UCSD-AML1 (cell line): ENCODE measurements at regions not wholly inside any gene's neighbourhood (a gene's known extent, or its start where the extent isn't known, plus 50 kb on each side); places are given as distances from the start of the nearest gene placed in this dataset.
A peak's percentile ranks its signal among the peaks of the same experiment; 100 is the strongest.

Experiments
- DNase-seq: peaks from one replicate; lab custom pipeline; 2025; ENCODE audit not compliant: unreplicated experiment; lab: John Stamatoyannopoulos, UW

DNA sequence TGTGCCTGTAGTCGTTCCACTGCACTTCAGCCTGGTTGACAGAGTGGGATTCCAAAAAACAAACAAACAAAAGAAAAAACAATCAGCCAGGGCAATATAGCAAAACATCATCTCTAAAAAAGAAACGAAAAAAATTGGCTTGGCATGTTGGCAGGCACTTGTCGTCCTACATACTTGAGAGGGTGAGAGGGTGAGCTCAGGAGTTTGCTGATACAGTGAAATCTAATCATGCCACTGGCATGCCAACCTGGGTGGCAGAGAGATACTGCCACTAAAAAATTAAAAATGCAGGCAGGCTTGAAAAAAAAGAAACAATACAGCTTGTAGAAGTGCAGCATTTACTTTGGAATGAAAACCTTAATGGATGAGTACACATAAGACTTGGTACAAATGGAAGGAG, 282.9 kb upstream of the RGPD4 start:
- no peak for DNase-seq

DNA sequence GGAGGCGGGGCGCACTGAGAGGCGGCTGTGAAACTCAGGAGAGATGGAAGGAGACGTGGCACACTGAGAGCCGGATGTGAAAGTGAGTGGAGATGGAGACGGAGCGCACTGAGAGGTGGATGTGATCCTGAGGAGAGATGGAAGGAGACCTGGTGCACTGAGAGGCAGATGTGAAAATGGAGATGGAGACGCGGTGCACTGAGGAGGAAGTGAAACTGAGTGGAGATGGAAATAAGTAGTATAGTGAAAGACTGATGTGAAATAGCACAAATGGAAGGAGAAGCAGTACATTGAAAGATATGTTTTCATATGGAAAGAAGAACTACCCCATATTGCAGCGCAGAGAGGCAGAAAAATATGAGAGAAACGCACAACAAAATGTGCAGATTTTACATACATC, 281.6 kb upstream of the RGPD4 start:
- no peak for DNase-seq

DNA sequence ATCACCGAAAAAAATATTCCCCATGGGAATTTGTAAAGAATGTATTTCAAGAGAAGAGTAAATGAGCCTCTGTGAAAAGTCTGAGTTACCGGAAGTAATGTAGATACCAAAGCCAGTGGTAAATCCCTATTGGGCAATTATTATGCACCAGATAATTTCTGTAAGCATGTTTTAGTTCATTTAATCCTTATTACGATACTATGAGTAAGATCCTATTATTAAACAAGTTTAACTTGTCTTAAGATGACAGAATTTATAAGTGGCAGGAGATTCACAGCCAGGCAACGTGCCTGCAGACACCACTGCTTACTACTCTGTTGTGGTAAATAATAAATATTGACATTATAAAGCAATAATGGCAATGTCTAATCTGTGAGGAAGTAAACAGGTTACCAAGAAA, 280.8 kb upstream of the RGPD4 start:
- DNase-seq = no peak

DNA sequence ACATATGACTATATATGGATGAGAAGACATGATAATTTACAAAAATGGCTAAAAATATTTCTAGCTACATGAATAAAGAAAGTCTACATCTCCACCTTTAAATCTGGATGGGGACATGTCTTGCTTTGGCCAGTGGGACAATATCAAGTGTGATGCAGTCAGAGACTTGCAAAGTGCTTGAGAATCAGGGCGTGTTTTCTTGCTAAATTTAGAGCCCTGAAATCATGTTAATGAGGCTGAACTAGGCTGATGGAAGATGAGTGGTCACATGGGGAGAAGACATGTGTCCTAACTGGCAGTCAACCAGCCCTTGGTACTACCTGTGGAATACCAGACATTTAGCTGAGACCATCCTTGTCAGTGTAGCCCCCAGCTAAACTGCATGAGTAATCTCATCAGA, 278.5 kb upstream of the RGPD4 start:
- no peak for DNase-seq

DNA sequence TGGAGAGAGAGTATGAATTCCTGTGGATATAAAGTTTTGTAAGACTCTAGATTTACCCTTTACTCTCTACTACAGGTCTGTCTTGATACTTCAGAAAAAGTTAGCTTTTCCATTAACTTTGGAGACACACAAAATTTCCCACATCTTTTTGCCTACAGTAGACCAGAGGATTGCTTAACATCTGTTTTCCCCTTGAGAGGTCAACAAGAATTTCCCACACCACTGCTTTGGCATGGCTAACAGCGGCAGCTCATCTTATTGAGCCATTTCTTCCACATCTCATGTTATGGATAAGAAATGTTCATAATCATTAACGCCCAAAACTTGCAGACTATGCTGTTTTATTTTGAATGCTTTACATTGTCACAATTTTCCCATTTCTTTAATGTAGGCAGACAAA, 273.6 kb upstream of the RGPD4 start:
- DNase-seq = no peak

DNA sequence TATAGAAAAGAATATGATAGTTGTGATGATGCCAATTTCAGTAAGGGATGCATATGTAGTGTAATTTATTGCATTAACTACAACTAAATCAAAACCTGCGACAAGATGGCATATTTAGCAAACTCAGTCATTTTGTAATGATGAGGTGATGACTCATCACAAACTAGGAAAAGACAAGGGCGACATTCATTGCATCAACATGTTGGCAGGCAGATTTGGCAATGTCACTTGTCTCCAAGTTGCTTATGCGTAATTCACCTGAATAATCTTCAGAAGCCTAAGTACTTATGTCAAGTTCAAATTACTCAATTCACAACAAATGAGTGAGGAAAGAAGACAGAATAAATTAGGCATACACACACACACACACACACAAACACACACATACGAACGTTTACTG, 273.2 kb upstream of the RGPD4 start:
- no peak for DNase-seq

DNA sequence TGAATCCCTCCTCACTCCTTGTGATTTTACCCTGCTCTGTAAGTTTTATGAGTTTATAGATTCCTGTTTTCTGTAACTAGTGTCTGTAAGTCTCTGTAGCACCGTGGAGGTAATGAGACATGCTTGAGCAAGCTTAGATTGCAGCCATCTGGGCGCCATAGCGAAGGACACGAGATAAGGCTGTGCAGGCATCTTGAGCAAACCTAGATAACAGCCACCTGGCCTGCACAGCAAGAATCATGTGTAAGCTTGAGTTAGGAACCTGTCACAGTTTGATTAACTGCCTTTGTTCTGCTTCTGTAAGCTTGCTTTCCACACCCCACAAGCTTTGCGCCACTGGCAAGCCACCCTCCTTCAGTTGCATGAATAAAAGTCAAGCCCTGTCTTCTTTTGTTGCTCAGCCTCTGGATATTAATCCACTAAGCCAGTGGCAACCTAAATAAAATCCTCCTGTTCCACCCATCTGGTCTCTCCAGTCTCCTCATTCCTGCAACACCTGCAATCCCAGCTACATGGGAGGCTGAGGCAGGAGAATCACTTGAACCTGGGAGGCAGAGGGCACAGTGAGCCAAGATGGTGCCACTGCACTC, 270.6 kb upstream of the RGPD4 start:
- DNase-seq = no peak

DNA sequence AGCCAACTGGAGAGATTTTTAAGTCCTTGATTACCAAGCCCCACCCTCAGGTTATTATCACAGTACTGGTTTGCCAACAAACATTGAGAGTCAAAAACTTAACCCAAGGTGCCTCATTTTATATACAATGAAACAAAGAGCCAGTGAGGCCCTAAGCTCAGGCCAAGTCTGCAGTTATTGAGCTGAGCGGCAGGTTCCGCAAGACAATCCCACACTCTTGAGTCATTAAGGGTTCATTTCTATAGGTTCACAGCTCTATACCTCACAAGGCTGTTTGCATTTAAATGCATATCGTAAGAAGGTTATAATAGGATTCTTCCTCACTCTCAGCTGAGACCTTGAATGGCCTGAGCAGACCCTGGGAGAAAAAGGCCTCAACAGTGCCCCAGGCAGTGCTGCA, 268.4 kb upstream of the RGPD4 start:
- no peak for DNase-seq

DNA sequence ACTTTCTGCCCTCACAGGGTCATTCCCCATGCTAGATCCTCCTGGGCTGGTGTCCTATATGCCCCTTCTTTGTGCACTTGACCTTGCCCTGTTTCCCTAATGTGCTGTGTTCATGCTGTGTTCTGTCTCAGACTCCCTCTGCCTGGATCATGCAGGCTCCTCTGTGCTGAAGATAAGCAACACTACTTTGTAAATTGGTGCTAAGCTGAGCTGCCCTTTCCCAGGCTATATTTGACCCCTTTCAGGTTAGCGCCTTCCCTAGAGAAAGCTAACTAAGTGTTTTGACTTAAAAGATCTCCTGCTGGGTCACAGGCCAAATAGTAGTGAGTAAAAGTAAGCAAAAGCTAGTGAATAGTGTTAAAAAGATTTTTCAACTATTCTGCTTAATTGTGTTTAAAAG, 257.2 kb upstream of the RGPD4 start:
- no peak for DNase-seq

DNA sequence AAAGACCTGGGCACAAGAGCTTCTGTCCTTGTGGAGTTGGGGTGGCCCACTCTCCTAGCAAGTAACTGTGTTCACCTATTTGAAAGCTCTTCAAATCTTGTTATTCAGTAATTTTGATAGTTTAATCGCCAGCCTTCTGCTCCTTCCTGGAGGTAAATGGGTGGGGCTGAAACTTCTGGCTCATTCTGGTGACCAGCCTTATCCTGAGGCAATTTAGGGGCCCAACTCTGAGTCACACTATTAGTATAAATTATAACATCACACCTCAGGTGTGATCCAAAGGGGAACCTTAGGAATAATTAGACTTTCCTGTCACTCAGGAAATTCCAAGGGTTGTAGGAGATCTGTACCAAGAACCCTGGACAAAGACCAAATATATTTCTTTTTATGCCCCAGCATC, 255.8 kb upstream of the RGPD4 start:
- no peak for DNase-seq

DNA sequence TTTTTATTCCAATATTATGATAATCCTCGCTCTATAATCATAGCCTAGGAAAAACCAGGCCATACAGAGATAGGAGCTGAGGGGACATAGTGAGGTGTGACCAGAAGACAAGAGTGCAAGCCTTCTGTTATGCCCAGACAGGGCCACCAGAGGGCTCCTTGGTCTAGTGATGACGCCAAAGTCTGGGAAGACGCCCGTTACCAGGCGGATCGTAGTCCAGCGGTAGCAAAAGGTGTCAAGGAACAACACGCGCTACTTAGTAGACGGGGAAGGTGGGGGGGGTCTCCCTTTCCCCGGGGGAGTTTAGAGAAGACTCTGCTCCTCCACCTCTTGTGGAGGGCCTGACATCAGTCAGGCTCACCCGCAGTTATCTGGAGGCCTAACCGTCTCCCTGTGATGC, 253.8 kb upstream of the RGPD4 start:
- DNase-seq = peak; percentile 16

DNA sequence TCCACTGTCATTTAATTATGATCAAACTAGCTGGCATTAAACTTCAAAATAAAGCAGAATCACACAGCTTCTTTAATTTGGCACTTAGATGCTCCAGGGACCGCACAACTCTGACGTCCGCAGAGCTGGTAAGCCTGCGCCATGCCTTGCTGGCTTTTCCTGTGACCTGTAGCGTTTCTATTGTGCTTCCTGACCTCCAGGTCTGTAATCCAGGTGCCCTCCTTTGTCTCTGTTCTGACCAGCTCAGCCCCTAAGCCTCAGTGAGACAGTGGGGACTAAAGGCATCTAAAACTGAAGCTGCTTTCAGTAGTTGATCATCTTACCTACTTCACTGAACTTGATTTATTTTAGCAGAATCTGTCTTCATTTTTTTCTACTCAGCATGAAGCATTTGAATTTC, 249.7 kb upstream of the RGPD4 start:
- DNase-seq = no peak

DNA sequence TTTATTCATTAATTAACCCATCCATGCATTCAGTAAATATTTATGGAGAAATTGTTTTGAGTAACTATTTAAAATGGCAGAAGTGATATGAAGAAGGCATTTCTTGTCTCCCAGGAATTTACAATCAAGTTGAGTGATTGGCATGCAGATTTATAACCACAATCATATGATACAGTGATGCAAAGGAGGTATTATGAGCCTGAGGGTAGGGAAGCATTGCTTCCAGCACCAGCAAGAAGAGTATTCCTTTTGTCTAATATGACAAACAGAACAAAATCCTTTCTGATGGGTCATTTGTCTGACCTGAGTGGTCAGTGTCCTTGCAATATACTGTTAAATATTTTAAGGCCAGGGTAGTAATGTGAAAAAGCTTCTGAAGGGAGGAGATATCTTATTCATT, 244.2 kb upstream of the RGPD4 start:
- no peak for DNase-seq

DNA sequence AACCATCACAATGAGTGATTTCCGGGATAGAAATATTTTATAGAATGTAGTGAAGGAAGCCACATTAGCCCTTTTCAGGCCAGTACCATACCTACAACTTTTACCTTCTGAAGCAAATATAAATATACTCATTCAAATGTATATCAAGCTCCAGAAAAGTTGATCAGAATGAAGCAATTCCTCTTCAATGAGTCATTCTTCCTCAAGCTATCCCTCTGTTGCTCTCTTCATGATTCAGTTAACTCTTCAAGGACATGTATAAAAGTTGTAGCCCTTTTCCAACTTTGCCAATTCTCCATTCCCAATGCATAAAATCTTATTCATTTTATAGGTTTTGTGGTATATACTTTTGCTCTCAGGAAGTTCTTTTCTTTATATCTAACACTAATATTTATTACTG, 242.1 kb upstream of the RGPD4 start:
- no peak for DNase-seq

DNA sequence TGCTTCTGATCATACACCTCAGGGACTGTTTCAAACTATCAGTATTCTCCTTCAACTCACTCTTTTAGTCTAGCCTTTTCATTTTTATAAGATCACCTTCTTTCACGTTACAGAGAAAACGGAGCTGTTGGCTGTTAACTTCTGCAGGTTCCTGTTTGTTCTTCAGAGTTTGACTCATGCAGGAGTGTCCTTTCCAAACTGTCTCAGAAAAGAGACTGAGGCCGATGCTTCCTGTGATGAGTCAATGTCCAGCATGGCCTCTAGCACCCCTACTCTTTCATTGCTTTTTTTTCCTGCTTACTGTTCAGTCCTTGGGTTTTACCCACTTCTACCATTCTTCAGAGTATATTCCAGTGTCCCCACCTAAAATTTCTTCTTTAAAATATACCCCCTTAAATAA, 240.8 kb upstream of the RGPD4 start:
- no peak for DNase-seq

DNA sequence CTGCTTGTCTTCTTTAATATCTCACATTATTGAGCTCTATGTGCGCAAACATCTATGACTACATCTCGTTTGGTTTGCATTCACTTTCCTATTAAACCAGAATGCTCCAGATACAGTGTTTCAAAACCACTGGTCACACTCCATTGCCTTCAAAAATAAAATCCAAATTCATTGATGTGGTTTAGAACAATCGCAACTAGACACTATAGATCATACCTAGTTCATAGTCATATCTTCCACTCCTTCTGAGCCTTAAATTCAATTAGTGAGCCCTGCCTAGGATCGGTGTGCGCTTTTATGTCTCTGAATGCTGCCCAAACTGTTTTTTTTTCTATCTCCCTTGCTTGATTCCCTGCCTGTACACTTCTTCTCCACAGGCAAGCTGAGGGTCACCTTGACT, 238.5 kb upstream of the RGPD4 start:
- DNase-seq = no peak

DNA sequence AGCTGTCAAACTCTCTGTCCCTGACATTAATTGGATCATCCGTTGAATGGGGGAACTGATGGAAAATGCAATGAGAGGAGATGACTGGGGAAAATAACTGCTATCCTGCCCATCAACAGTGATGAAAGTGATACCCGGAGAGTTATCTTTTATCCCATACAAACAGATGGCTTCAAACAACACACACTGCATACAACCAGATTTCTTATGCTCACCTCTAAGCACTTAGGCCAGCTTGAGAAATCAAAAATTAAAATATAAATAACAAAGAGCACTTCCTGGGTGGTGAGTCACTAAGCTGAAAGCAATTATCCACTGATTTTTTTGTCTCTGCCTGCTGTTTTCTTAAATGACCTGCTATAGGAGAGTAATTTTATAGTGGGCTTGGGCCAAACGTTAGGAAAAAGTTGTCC, 237.6 kb upstream of the RGPD4 start:
- no peak for DNase-seq

DNA sequence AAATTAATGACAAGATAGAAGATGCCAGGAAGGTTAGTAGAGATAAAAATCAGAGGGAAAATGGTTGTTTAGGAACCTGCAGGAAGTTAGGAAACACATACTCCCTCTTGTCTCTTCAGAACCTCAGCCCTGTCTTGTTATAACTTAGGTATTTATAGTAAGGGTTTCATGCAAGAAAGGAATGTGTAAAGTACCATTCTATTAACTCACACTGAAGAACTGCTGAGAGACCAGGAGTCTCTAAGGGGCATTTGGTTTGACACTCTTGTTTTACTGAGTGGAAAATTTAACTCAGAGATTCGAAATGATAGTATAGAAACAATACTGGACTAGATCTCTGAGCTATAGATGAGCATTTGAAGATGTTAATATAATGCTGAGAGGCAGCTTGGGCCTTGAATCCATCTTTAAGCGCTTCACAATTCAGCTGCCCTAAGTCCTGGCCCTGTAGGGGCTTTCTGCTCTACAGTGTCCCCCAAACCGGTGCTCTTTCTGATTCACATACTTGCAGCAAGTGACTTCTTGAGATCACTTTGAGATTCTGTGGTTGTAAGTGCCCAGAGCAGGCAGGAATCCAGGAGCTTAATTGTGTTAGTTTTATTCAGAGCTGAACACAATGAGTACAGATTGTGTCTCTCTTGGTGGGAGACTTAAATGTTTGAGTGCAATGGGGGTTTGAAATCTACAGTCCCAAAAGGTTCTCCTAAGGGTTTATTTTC, 235.0 kb upstream of the RGPD4 start:
- DNase-seq = no peak

DNA sequence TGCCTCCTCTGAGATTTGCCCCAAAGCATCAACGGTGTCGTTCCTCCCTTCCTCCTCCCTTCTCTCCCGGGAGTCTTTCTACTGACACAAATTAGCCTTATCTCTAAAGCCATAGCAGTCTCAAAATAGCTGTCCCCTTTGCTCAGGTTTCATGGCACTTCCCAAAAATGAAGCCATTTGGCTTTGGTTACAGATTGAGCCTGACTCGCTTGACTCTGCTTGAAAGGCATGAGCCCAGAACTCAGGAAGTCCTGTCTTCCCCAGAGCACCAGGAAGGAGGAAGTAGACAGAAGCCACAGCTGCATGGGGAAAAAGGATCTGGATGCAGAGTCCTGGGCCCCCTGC, 234.4 kb upstream of the RGPD4 start:
- DNase-seq = peak; percentile 18

DNA sequence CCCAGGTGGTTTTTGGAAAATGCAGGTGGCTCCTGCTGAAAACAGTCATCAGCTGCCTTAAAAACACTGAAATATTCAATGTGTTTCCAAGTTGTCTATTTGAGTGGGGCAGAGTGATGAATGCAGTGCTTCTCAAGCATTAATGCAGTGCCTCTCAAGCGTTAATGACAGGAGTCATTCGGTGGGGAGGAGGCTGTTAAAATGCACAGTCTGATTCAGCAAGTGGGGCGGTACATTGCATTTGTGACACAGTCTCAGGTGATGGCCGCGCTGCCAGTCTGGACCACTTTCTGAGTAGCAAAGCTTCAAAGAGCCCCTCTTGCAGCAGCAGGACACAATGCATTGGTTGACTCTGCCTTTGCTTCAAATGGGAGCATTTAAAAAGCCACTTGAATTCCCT, 231.4 kb upstream of the RGPD4 start:
- DNase-seq = no peak

DNA sequence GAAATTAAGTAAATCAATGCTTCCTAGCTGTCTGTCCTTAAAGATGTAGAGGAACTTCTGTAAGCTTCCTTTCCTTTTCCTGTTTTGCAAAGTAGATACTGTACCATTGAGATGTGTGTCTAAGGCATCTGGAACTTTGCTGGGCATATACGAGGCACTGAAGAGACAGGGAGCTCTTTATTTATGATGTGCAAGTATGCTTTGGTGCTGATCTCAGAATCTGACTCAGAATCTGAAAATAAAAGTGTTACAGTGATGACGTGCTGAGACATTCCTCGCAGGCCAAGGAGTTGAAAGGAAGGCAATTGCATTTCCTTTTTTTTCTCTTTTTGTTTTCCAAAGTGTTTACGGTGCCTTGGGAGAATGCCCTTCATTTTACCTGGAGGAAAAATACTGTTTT, 230.9 kb upstream of the RGPD4 start:
- no peak for DNase-seq

DNA sequence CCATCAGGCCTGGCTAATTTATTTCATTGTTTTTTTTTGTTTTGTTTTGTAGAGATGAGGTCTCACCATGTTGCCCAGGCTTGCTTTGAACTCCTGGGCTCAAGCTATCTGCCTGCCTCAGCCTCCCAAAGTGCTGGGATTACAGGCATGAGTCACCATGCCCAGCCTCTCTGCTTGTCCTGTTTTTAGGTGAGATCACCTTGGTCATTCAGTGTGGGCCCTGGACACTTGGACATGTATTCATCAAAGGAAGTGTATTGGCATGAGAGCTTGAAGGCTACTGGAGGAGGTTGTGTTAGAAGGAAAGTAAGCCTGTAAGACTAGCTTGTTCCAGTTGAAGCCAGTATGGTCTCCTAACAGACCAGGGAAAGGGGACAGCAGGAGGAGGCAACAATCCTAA, 229.2 kb upstream of the RGPD4 start:
- no peak for DNase-seq

DNA sequence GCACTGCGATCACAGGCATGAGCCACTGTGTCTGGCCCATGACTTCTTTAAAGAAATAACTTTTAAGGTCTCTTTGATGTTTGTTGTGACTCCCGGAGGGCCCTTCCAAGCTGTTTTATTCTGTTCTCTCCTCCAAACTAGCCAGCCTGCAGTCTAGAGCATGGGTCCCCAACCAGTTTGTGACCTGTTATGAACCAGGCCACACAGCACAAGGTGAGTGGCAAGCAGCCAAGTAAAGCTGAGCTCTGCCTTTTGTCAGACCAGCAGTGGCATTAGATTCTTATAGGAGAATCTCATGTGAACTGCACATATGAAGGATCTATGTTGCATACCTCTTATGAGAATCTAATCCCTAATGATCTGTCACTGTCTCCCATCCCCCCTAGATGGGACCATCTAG, 223.9 kb upstream of the RGPD4 start:
- DNase-seq = no peak
